ENCODE measurements at regions not wholly inside any gene's neighbourhood (a gene's known extent, or its start where the extent isn't known, plus 50 kb on each side); places are given as distances from the start of the nearest gene placed in this dataset.

GRCh38 chr19:28066161-28066560 is 1146.8 kb downstream of the UQCRFS1 start:
- Histone ChIP-seq H3K4me3 (ENCODE audit: low read length in 2 of 2) (no peak overlapping the region), H2BK120ac (ENCODE audit: low read depth, low read length) (no peak overlapping the region), H3K23ac (ENCODE audit: low read depth, low read length, poor library complexity) (no peak overlapping the region), H2BK15ac (ENCODE audit: low read length) (no peak overlapping the region), H3K79me1 (ENCODE audit: low read depth, low read length) (no peaks in the 10 kb centered on the region), H3K14ac (ENCODE audit: low read length) (no peak overlapping the region), H3K9ac (ENCODE audit: low read depth, low read length, poor library complexity) (no peak overlapping the region), H3K9me3 (replicated peaks in 1 of 2; ENCODE audit: control insufficient read depth in 2 of 2, insufficient read depth in 1 of 2, low read depth in 1 of 2, low read length in 2 of 2) (no peaks in the 10 kb centered on the region), H3K27ac (replicated peaks; ENCODE audit: low read length) (no peak overlapping the region), H4K91ac (ENCODE audit: low read depth, low read length, poor library complexity) (no peak overlapping the region), H3K36me3 (replicated peaks in 1 of 2; ENCODE audit: control insufficient read depth in 2 of 2, insufficient read depth in 2 of 2, low read length in 2 of 2) (no peaks in the 10 kb centered on the region), H3K18ac (ENCODE audit: low read length) (no peak overlapping the region), H2AK5ac (ENCODE audit: low read depth, low read length) (no peak overlapping the region), H3K4ac (ENCODE audit: low read length) (no peak overlapping the region), H3K4me1 (ENCODE audit: control insufficient read depth in 2 of 2, insufficient read depth in 1 of 2, low read depth in 1 of 2, low read length in 2 of 2) (peaks cover 0 to 1% of the 10 kb centered on the region in 2 donors), H3K27me3 (ENCODE audit: control insufficient read depth in 3 of 3, insufficient read depth in 3 of 3, low read depth in 1 of 3, low read length in 3 of 3) (no peaks in the 10 kb centered on the region), H2AFZ (ENCODE audit: low read length) (no peak overlapping the region), H2BK5ac (ENCODE audit: low read length) (no peak overlapping the region), H2BK12ac (ENCODE audit: low read length) (no peak overlapping the region), H3K4me2 (ENCODE audit: insufficient read depth, low read length, poor library complexity, severe bottlenecking) (no peak overlapping the region), H4K8ac (ENCODE audit: low read depth, low read length) (no peak overlapping the region)
- DNase-seq (ENCODE audit: low spot score): no peak
- no CpG with 5 or more reads among the region's 3 CpGs for WGBS, 2 donors (ENCODE audit: extremely low coverage in 2 of 2, insufficient read length in 2 of 2, insufficient replicate concordance in 1 of 2)

- no CpG with 5 or more reads among the region's 1 CpG for WGBS, 2 donors (ENCODE audit: extremely low coverage in 2 of 2, insufficient read length in 2 of 2, insufficient replicate concordance in 1 of 2)
- no peak overlapping the region for H3K4me2 ChIP-seq (ENCODE audit: insufficient read depth, low read length, poor library complexity, severe bottlenecking)
- H3K14ac ChIP-seq (ENCODE audit: low read length): no peak overlapping the region
- H3K79me1 ChIP-seq (ENCODE audit: low read depth, low read length): no peaks in the 10 kb centered on the region
- peaks cover 0 to 1% of the 10 kb centered on the region in 2 donors for H3K4me1 ChIP-seq (ENCODE audit: control insufficient read depth in 2 of 2, insufficient read depth in 1 of 2, low read depth in 1 of 2, low read length in 2 of 2)
- no peaks in the 10 kb centered on the region for H3K27me3 ChIP-seq (ENCODE audit: control insufficient read depth in 3 of 3, insufficient read depth in 3 of 3, low read depth in 1 of 3, low read length in 3 of 3)
- H3K9ac ChIP-seq (ENCODE audit: low read depth, low read length, poor library complexity): no peak overlapping the region
- H2BK5ac ChIP-seq (ENCODE audit: low read length): no peak overlapping the region
- H3K9me3 ChIP-seq (replicated peaks in 1 of 2; ENCODE audit: control insufficient read depth in 2 of 2, insufficient read depth in 1 of 2, low read depth in 1 of 2, low read length in 2 of 2): no peaks in the 10 kb centered on the region
- H3K27ac ChIP-seq (replicated peaks; ENCODE audit: low read length): no peak overlapping the region
- no peak overlapping the region for H3K23ac ChIP-seq (ENCODE audit: low read depth, low read length, poor library complexity)
- no peak overlapping the region for H2BK15ac ChIP-seq (ENCODE audit: low read length)
- H3K4me3 ChIP-seq (ENCODE audit: low read length in 2 of 2): no peak overlapping the region
- no peaks in the 10 kb centered on the region for H3K36me3 ChIP-seq (replicated peaks in 1 of 2; ENCODE audit: control insufficient read depth in 2 of 2, insufficient read depth in 2 of 2, low read length in 2 of 2)
- no peak overlapping the region for H3K18ac ChIP-seq (ENCODE audit: low read length)
- H2AFZ ChIP-seq (ENCODE audit: low read length): no peak overlapping the region
- no peak overlapping the region for H4K91ac ChIP-seq (ENCODE audit: low read depth, low read length, poor library complexity)
- H2BK120ac ChIP-seq (ENCODE audit: low read depth, low read length): no peak overlapping the region
- H3K4ac ChIP-seq (ENCODE audit: low read length): no peak overlapping the region
- no peak overlapping the region for H2BK12ac ChIP-seq (ENCODE audit: low read length)
- no peak overlapping the region for H4K8ac ChIP-seq (ENCODE audit: low read depth, low read length)
- DNase-seq (ENCODE audit: low spot score): no peak
- H2AK5ac ChIP-seq (ENCODE audit: low read depth, low read length): no peak overlapping the region
Observed at GRCh38 chr19:28065026-28065425, 1147.9 kb downstream of the UQCRFS1 start.

GRCh38 chr19:28063702-28064101 is 1149.2 kb downstream of the UQCRFS1 start:
- DNase-seq (ENCODE audit: low spot score): no peak
- WGBS, 2 donors (ENCODE audit: extremely low coverage in 2 of 2, insufficient read length in 2 of 2, insufficient replicate concordance in 1 of 2): no CpG with 5 or more reads among the region's 2 CpGs
- no peak overlapping the region for H2AFZ ChIP-seq (ENCODE audit: low read length)
- no peaks in the 10 kb centered on the region for H3K9me3 ChIP-seq (replicated peaks in 1 of 2; ENCODE audit: control insufficient read depth in 2 of 2, insufficient read depth in 1 of 2, low read depth in 1 of 2, low read length in 2 of 2)
- no peak overlapping the region for H3K27ac ChIP-seq (replicated peaks; ENCODE audit: low read length)
- no peak overlapping the region for H2BK15ac ChIP-seq (ENCODE audit: low read length)
- H3K4me3 ChIP-seq (ENCODE audit: low read length in 2 of 2): no peak overlapping the region
- H4K8ac ChIP-seq (ENCODE audit: low read depth, low read length): no peak overlapping the region
- no peaks in the 10 kb centered on the region for H3K79me1 ChIP-seq (ENCODE audit: low read depth, low read length)
- no peak overlapping the region for H3K23ac ChIP-seq (ENCODE audit: low read depth, low read length, poor library complexity)
- H2AK5ac ChIP-seq (ENCODE audit: low read depth, low read length): no peak overlapping the region
- no peak overlapping the region for H3K4me2 ChIP-seq (ENCODE audit: insufficient read depth, low read length, poor library complexity, severe bottlenecking)
- peaks cover 0 to 1% of the 10 kb centered on the region in 2 donors for H3K4me1 ChIP-seq (ENCODE audit: control insufficient read depth in 2 of 2, insufficient read depth in 1 of 2, low read depth in 1 of 2, low read length in 2 of 2)
- H2BK120ac ChIP-seq (ENCODE audit: low read depth, low read length): no peak overlapping the region
- H3K18ac ChIP-seq (ENCODE audit: low read length): no peak overlapping the region
- H2BK12ac ChIP-seq (ENCODE audit: low read length): no peak overlapping the region
- H2BK5ac ChIP-seq (ENCODE audit: low read length): no peak overlapping the region
- H3K36me3 ChIP-seq (replicated peaks in 1 of 2; ENCODE audit: control insufficient read depth in 2 of 2, insufficient read depth in 2 of 2, low read length in 2 of 2): no peaks in the 10 kb centered on the region
- no peak overlapping the region for H4K91ac ChIP-seq (ENCODE audit: low read depth, low read length, poor library complexity)
- no peak overlapping the region for H3K9ac ChIP-seq (ENCODE audit: low read depth, low read length, poor library complexity)
- H3K27me3 ChIP-seq (ENCODE audit: control insufficient read depth in 3 of 3, insufficient read depth in 3 of 3, low read depth in 1 of 3, low read length in 3 of 3): no peaks in the 10 kb centered on the region
- no peak overlapping the region for H3K14ac ChIP-seq (ENCODE audit: low read length)
- no peak overlapping the region for H3K4ac ChIP-seq (ENCODE audit: low read length)

GRCh38 chr19:28061111-28061510 is 1151.8 kb downstream of the UQCRFS1 start:
- Histone ChIP-seq H3K4me3 (ENCODE audit: low read length in 2 of 2) (no peak overlapping the region), H3K4ac (ENCODE audit: low read length) (no peak overlapping the region), H3K9me3 (replicated peaks in 1 of 2; ENCODE audit: control insufficient read depth in 2 of 2, insufficient read depth in 1 of 2, low read depth in 1 of 2, low read length in 2 of 2) (peaks cover 0 to 2% of the 10 kb centered on the region in 2 donors), H3K9ac (ENCODE audit: low read depth, low read length, poor library complexity) (no peak overlapping the region), H2AK5ac (ENCODE audit: low read depth, low read length) (no peak overlapping the region), H3K79me1 (ENCODE audit: low read depth, low read length) (no peaks in the 10 kb centered on the region), H2BK15ac (ENCODE audit: low read length) (no peak overlapping the region), H2BK12ac (ENCODE audit: low read length) (no peak overlapping the region), H4K8ac (ENCODE audit: low read depth, low read length) (no peak overlapping the region), H2BK120ac (ENCODE audit: low read depth, low read length) (no peak overlapping the region), H2AFZ (ENCODE audit: low read length) (no peak overlapping the region), H3K23ac (ENCODE audit: low read depth, low read length, poor library complexity) (no peak overlapping the region), H3K27me3 (ENCODE audit: control insufficient read depth in 3 of 3, insufficient read depth in 3 of 3, low read depth in 1 of 3, low read length in 3 of 3) (no peaks in the 10 kb centered on the region), H4K91ac (ENCODE audit: low read depth, low read length, poor library complexity) (no peak overlapping the region), H3K4me2 (ENCODE audit: insufficient read depth, low read length, poor library complexity, severe bottlenecking) (no peak overlapping the region), H3K14ac (ENCODE audit: low read length) (no peak overlapping the region), H3K18ac (ENCODE audit: low read length) (no peak overlapping the region), H3K27ac (replicated peaks; ENCODE audit: low read length) (no peak overlapping the region), H2BK5ac (ENCODE audit: low read length) (no peak overlapping the region), H3K4me1 (ENCODE audit: control insufficient read depth in 2 of 2, insufficient read depth in 1 of 2, low read depth in 1 of 2, low read length in 2 of 2) (peaks cover 0 to 1% of the 10 kb centered on the region in 2 donors), H3K36me3 (replicated peaks in 1 of 2; ENCODE audit: control insufficient read depth in 2 of 2, insufficient read depth in 2 of 2, low read length in 2 of 2) (no peaks in the 10 kb centered on the region)
- no CpG with 5 or more reads among the region's 1 CpG for WGBS, 2 donors (ENCODE audit: extremely low coverage in 2 of 2, insufficient read length in 2 of 2, insufficient replicate concordance in 1 of 2)
- DNase-seq (ENCODE audit: low spot score): no peak

All from neuronal stem cell (in vitro differentiated cells).